ENCODE measurements at regions not wholly inside any gene's neighbourhood (a gene's known extent, or its start where the extent isn't known, plus 50 kb on each side); places are given as distances from the start of the nearest gene placed in this dataset.

- Histone ChIP-seq H3K18ac (ENCODE audit: low read depth, low read length) (no peak overlapping the region), H3K79me1 (ENCODE audit: low read depth in 1 of 2, low read length in 2 of 2) (no peaks in the 10 kb centered on the region), H3K56ac (ENCODE audit: extremely low read depth, insufficient read depth, low read length) (no peak overlapping the region), H3K9ac (ENCODE audit: low read depth, low read length) (no peak overlapping the region), H3K23ac (ENCODE audit: low read depth, low read length) (no peak overlapping the region), H3K27ac (ENCODE audit: insufficient read depth, low read length) (no peak overlapping the region), H3K27me3 (ENCODE audit: control insufficient read depth, insufficient read depth, low read length) (no peaks in the 10 kb centered on the region), H3K9me1 (ENCODE audit: insufficient read depth, low read length) (no peaks in the 10 kb centered on the region), H4K8ac (ENCODE audit: low read depth in 2 of 2, low read length in 2 of 2) (no peak overlapping the region), H2BK5ac (ENCODE audit: low read depth, low read length, poor library complexity, severe bottlenecking) (no peak overlapping the region), H3K4me3 (ENCODE audit: insufficient read depth, low read depth, low read length) (no peak overlapping the region), H2BK15ac (ENCODE audit: low read depth, low read length) (no peak overlapping the region), H3K4me1 (ENCODE audit: control insufficient read depth, insufficient read depth, low read length) (no peaks in the 10 kb centered on the region), H3K4ac (ENCODE audit: low read depth, low read length) (no peak overlapping the region), H2BK120ac (ENCODE audit: low read depth, low read length) (no peak overlapping the region), H4K20me1 (ENCODE audit: insufficient read depth, low read length) (no peaks in the 10 kb centered on the region), H2AFZ (replicated peaks; ENCODE audit: low read length, poor library complexity) (no peak overlapping the region), H4K5ac (ENCODE audit: low read depth, low read length) (no peak overlapping the region), H2BK20ac (ENCODE audit: low read depth, low read length) (no peak overlapping the region), H2AK9ac (replicated peaks; ENCODE audit: low read depth, low read length, poor library complexity) (no peak overlapping the region), H3K4me2 (ENCODE audit: low read depth, low read length) (no peak overlapping the region), H3K9me3 (ENCODE audit: control insufficient read depth, insufficient read depth, low read length) (peaks cover 4% of the 10 kb centered on the region; the same call in 1 of the 2 replicates), H2AK5ac (ENCODE audit: low read depth, low read length) (no peak overlapping the region), H3K14ac (replicated peaks; ENCODE audit: low read depth, low read length) (no peak overlapping the region), H3K36me3 (ENCODE audit: control insufficient read depth, insufficient read depth, low read length) (no peaks in the 10 kb centered on the region), H4K91ac (ENCODE audit: insufficient read depth, low read depth, low read length) (no peak overlapping the region)
- dilution Hi-C loops (cut with HindIII; ENCODE audit: low sequenced_read_pairs, unreplicated experiment): no loop called here
- BruUV-seq (replicated peaks): no TSS peak
- ChIA-PET CTCF (no interaction called here), POLR2A (ENCODE audit: unreplicated experiment) (no interaction called here)
- TF ChIP-seq FOS (IDR thresholded peaks at IDR 0.05; ENCODE audit: low read depth, low read length): no peak
- no peak for TF ChIP-seq BHLHE40 (IDR thresholded peaks at IDR 0.05; ENCODE audit: low read depth, low read length)
- no peak for TF ChIP-seq MAZ (IDR thresholded peaks at IDR 0.05; ENCODE audit: borderline replicate concordance, low read depth, low read length)
- TF ChIP-seq CEBPB (IDR thresholded peaks at IDR 0.05; ENCODE audit: low read depth, low read length): no peak
- TF ChIP-seq CTCF (conservative IDR thresholded peaks at IDR 0.05; ENCODE audit: low read depth, low read length): no peak
- no peak for TF ChIP-seq RCOR1 (IDR thresholded peaks at IDR 0.05; ENCODE audit: insufficient replicate concordance, low read length)
- TF ChIP-seq CHD1 (IDR thresholded peaks at IDR 0.05; ENCODE audit: low read depth, low read length): no peak
- TF ChIP-seq NFE2L2 (IDR thresholded peaks at IDR 0.05; ENCODE audit: low read depth, low read length): no peak
- TF ChIP-seq POLR2A (IDR thresholded peaks at IDR 0.05; ENCODE audit: low read depth, low read length): no peak
- TF ChIP-seq, protein P1, sequence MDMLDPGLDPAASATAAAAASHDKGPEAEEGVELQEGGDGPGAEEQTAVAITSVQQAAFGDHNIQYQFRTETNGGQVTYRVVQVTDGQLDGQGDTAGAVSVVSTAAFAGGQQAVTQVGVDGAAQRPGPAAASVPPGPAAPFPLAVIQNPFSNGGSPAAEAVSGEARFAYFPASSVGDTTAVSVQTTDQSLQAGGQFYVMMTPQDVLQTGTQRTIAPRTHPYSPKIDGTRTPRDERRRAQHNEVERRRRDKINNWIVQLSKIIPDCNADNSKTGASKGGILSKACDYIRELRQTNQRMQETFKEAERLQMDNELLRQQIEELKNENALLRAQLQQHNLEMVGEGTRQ (IDR thresholded peaks at IDR 0.05; ENCODE audit: low read depth, low read length): no peak
- no peak for TF ChIP-seq MAFK (IDR thresholded peaks at IDR 0.05; ENCODE audit: low read depth, low read length)
- TF ChIP-seq MXI1 (IDR thresholded peaks at IDR 0.05; ENCODE audit: borderline replicate concordance, low read depth, low read length): no peak
- intact Hi-C loops (cut with micrococcal nuclease): no loop called here
- no CpG with 5 or more reads among the region's 8 CpGs for WGBS, 2 experiments (ENCODE audit: extremely low coverage in 2 of 2, insufficient read length in 1 of 2)
- ATAC-seq (ENCODE audit: low read depth) (no peak), DNase-seq (no peak)
- in situ Hi-C loops (cut with MboI; ENCODE audit: low sequenced_read_pairs): no loop called here
Observed at GRCh38 chr7:49327155-49327554, 402.8 kb downstream of the CDC14C start.

All from IMR-90 (cell line).